Loucy (cell line): ENCODE measurements at regions not wholly inside any gene's neighbourhood (a gene's known extent, or its start where the extent isn't known, plus 50 kb on each side); places are given as distances from the start of the nearest gene placed in this dataset.

Experiments used
- H2AFZ ChIP-seq: fragments of 200-600 bp; sonication (generic); 2 replicates; pipeline ENCODE4 v1.6.0; 2016; ENCODE audit warnings: antibody characterized with exemption, mild to moderate bottlenecking, low read length, moderate library complexity
- H3F3A ChIP-seq: fragments of 200-600 bp; 2 replicates; pipeline ENCODE4 v1.6.0; 2016; ENCODE audit warnings: antibody characterized with exemption, low read depth, mild to moderate bottlenecking
- H3K27me3 ChIP-seq: fragments of 200-600 bp; sonication (generic); 2 replicates; pipeline ENCODE4 v1.6.1; 2014; ENCODE audit warnings: low read length, mild to moderate bottlenecking; ENCODE audit not compliant: insufficient read depth, poor library complexity, severe bottlenecking
- H3K36me3 ChIP-seq: fragments of 200-600 bp; sonication (generic); 2 replicates; pipeline ENCODE4 v1.6.1; 2016; ENCODE audit warnings: low read length; ENCODE audit not compliant: insufficient read depth
- H3K4me1 ChIP-seq: fragments of 200-600 bp; sonication (generic); 2 replicates; pipeline ENCODE4 v1.5.1; 2014; ENCODE audit warnings: low read length, mild to moderate bottlenecking; ENCODE audit not compliant: insufficient read depth, poor library complexity, severe bottlenecking
- H3K4me2 ChIP-seq: fragments of 200-600 bp; sonication (generic); 2 replicates; pipeline ENCODE4 v1.6.0; 2014; ENCODE audit warnings: antibody characterized with exemption, low read length, low read depth, mild to moderate bottlenecking; ENCODE audit not compliant: poor library complexity, severe bottlenecking
- H3K4me3 ChIP-seq: fragments of 200-600 bp; sonication (generic); 2 replicates; pipeline ENCODE4 v1.5.1; 2014; ENCODE audit warnings: low read length, mild to moderate bottlenecking, mixed read lengths; ENCODE audit not compliant: poor library complexity, severe bottlenecking
- H3K79me2 ChIP-seq: fragments of 200-600 bp; sonication (generic); 2 replicates; pipeline ENCODE4 v1.6.1; 2014; ENCODE audit warnings: low read length; ENCODE audit not compliant: insufficient read depth
- H3K9ac ChIP-seq: fragments of 200-600 bp; sonication (generic); 2 replicates; pipeline ENCODE4 v1.6.0; 2014; ENCODE audit warnings: mild to moderate bottlenecking, low read depth, low read length, moderate library complexity; ENCODE audit not compliant: poor library complexity, severe bottlenecking
- H3K9me2 ChIP-seq: fragments of 200-600 bp; sonication (generic); replicated peaks from 2 replicates; pipeline ENCODE4 v1.6.1; 2016; ENCODE audit warnings: low read depth, low read length, mixed read lengths
- H3K9me3 ChIP-seq: fragments of 200-600 bp; sonication (generic); 2 replicates; pipeline ENCODE4 v1.6.1; 2014; ENCODE audit warnings: mild to moderate bottlenecking, antibody characterized with exemption, low read length, low read depth; ENCODE audit not compliant: insufficient read depth
- H4K20me1 ChIP-seq: fragments of 200-600 bp; sonication (generic); 2 replicates; pipeline ENCODE4 v1.6.0; 2014; ENCODE audit warnings: antibody characterized with exemption, low read length, mild to moderate bottlenecking; ENCODE audit not compliant: insufficient read depth, poor library complexity, severe bottlenecking
- EZH2phosphoT487 ChIP-seq: fragments of 200-600 bp; IDR thresholded peaks from 2 replicates; pipeline ENCODE4 v1.6.1; 2018; ENCODE audit warnings: antibody characterized with exemption, mild to moderate bottlenecking, moderate library complexity, borderline replicate concordance
- TF ChIP-seq, protein P1 (sequence below): fragments of 200-600 bp; sonication (generic); conservative IDR thresholded peaks from 2 replicates; pipeline ENCODE4 v1.5.1; 2014; ENCODE audit warnings: mild to moderate bottlenecking, antibody characterized with exemption, low read length

DNA sequence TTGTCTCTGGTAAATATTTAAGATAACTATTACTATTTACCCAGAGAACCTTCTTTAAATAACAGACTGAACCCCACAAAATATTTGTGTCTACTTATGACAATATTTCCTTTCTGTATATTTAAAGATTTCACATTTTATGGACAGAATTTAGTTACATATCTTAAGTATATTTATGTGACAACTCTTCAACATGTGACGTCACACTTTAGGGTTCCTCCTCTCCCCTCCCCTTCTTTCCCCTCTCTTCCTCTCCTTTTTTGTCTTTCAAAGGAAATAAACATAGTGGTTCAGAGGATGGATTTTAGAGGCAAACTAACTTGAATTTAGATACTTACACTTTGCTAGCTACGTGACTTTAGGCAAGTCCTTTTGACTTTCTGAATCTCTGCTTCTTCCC lies 655.6 kb upstream of the NUDT12 start:
- Histone ChIP-seq H2AFZ (no peak overlapping the region), H3K4me3 (no peak overlapping the region), H3K36me3 (no peaks in the 10 kb centered on the region), H3K4me2 (no peak overlapping the region), H3K4me1 (no peaks in the 10 kb centered on the region), H4K20me1 (no peaks in the 10 kb centered on the region), H3K9me3 (no peaks in the 10 kb centered on the region), H3K27me3 (no peaks in the 10 kb centered on the region), H3F3A (no peaks in the 10 kb centered on the region), H3K79me2 (no peaks in the 10 kb centered on the region), H3K9me2 (no peaks in the 10 kb centered on the region), H3K9ac (no peak overlapping the region)
- TF ChIP-seq EZH2phosphoT487, result no peak
- TF ChIP-seq, protein P1, sequence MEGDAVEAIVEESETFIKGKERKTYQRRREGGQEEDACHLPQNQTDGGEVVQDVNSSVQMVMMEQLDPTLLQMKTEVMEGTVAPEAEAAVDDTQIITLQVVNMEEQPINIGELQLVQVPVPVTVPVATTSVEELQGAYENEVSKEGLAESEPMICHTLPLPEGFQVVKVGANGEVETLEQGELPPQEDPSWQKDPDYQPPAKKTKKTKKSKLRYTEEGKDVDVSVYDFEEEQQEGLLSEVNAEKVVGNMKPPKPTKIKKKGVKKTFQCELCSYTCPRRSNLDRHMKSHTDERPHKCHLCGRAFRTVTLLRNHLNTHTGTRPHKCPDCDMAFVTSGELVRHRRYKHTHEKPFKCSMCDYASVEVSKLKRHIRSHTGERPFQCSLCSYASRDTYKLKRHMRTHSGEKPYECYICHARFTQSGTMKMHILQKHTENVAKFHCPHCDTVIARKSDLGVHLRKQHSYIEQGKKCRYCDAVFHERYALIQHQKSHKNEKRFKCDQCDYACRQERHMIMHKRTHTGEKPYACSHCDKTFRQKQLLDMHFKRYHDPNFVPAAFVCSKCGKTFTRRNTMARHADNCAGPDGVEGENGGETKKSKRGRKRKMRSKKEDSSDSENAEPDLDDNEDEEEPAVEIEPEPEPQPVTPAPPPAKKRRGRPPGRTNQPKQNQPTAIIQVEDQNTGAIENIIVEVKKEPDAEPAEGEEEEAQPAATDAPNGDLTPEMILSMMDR, result no peak

DNA sequence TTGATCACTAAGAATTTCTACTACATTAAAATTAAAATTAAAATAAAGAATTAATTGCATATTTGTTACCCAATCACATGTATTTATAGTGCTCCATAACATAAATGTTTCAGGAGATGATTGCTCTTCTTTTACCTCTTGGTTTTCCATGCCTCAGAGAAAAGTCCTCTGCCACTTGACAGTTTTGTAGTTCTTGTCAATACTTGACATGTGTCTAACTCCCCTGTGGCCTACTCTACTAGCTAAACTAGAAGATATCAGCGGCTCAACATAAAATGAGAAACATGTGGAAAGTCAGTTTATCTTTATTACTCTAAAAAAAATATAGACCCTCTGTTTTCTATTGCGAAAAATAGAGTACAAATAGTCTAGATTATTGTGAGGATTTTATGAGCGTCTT lies 650.6 kb upstream of the NUDT12 start:
- Histone ChIP-seq H3K9ac (no peak overlapping the region), H3K4me3 (no peak overlapping the region), H3K36me3 (no peaks in the 10 kb centered on the region), H3K27me3 (no peaks in the 10 kb centered on the region), H3K4me2 (no peak overlapping the region), H3K4me1 (no peaks in the 10 kb centered on the region), H4K20me1 (no peaks in the 10 kb centered on the region), H3K79me2 (no peaks in the 10 kb centered on the region), H3K9me2 (no peaks in the 10 kb centered on the region), H3K9me3 (no peaks in the 10 kb centered on the region), H2AFZ (no peak overlapping the region), H3F3A (no peaks in the 10 kb centered on the region)
- TF ChIP-seq EZH2phosphoT487, result no peak
- TF ChIP-seq, protein P1, result no peak

DNA sequence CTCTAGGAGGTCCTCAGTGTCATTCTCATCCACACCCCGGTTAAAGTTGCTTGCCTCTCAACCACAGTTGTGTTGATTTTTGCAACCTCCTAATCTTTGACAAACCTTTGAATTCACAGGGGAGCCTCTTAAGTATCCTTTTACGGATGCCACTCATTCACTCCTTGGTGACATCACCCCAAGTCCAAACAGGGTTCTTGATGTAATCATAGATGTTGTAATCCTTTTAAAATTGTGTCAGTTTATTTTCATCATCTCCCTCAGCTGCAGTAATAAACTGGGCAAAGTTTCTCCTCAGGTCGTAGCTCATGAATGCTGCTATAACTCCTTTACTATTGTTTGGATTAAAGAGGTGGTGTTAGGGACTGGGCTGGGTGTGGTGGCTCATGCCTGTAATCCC lies 637.2 kb upstream of the NUDT12 start:
- no peaks in the 10 kb centered on the region for H4K20me1 ChIP-seq
- H3K4me2 ChIP-seq, result no peak overlapping the region
- H3K4me1 ChIP-seq, result no peaks in the 10 kb centered on the region
- H3K9me2 ChIP-seq, result no peaks in the 10 kb centered on the region
- no peaks in the 10 kb centered on the region for H3K79me2 ChIP-seq
- H3F3A ChIP-seq, result no peaks in the 10 kb centered on the region
- H3K36me3 ChIP-seq, result no peaks in the 10 kb centered on the region
- no peak overlapping the region for H2AFZ ChIP-seq
- H3K27me3 ChIP-seq, result no peaks in the 10 kb centered on the region
- no peaks in the 10 kb centered on the region for H3K9me3 ChIP-seq
- no peak overlapping the region for H3K4me3 ChIP-seq
- H3K9ac ChIP-seq, result no peak overlapping the region
- TF ChIP-seq EZH2phosphoT487, result no peak
- TF ChIP-seq, protein P1, result no peak
